PFSK-1 (cell line): ENCODE measurements at regions not wholly inside any gene's neighbourhood (a gene's known extent, or its start where the extent isn't known, plus 50 kb on each side); places are given as distances from the start of the nearest gene placed in this dataset.

Experiments
- FOXP2 ChIP-seq: optimal IDR thresholded peaks from 2 replicates; pipeline ENCODE3; 2011; ENCODE audit warnings: borderline replicate concordance, control low read depth, inconsistent platforms; ENCODE audit not compliant: insufficient read depth; ENCODE audit errors: extremely low read length, extremely low read depth
- POLR2AphosphoS5 ChIP-seq: IDR thresholded peaks from 2 replicates; pipeline ENCODE4 v1.6.1; 2012; ENCODE audit warnings: low read depth, mild to moderate bottlenecking, control low read depth, low read length, moderate library complexity
- REST ChIP-seq, 2 experiments: IDR thresholded peaks; 2 replicates each; pipeline versions ENCODE4 v1.6.1 to v1.8.0; 2011 to 2012; ENCODE audit warnings: low read depth in 2 of 2, low read length in 2 of 2, control low read depth in 1 of 2, inconsistent platforms in 1 of 2, mild to moderate bottlenecking in 1 of 2, moderate library complexity in 1 of 2; ENCODE audit not compliant: insufficient read depth in 1 of 2
- SIN3A ChIP-seq: IDR thresholded peaks from 2 replicates; pipeline ENCODE4 v1.6.1; 2012; ENCODE audit warnings: mild to moderate bottlenecking, low read length, moderate library complexity, borderline replicate concordance; ENCODE audit not compliant: insufficient read depth
- TAF1 ChIP-seq: IDR thresholded peaks from 2 replicates; pipeline ENCODE4 v1.6.1; 2012; ENCODE audit warnings: low read length, control low read depth, borderline replicate concordance; ENCODE audit not compliant: insufficient read depth

GRCh38 chr7:40978047-40978446 lies 724.8 kb downstream of the INHBA start:
- TF ChIP-seq POLR2AphosphoS5 (no peak), TAF1 (no peak), SIN3A (no peak), FOXP2 (no peak), REST (IDR thresholded peaks at IDR 0.05; ENCODE audit: insufficient read depth in 1 of 2, low read depth in 2 of 2, low read length in 2 of 2) (no peak)

- TF ChIP-seq SIN3A (no peak; the same call in 1 of the 2 replicates), TAF1 (no peak), FOXP2 (no peak), REST (IDR thresholded peaks at IDR 0.05; ENCODE audit: insufficient read depth in 1 of 2, low read depth in 2 of 2, low read length in 2 of 2) (no peak), POLR2AphosphoS5 (no peak)
These were observed 725.4 kb downstream of the INHBA start for GRCh38 chr7:40977533-40977932.

GRCh38 chr7:40972426-40972825 lies 730.5 kb downstream of the INHBA start:
- TF ChIP-seq FOXP2: no peak

- TF ChIP-seq FOXP2: no peak
- no peak for TF ChIP-seq SIN3A
- no peak for TF ChIP-seq TAF1
- no peak for TF ChIP-seq REST (IDR thresholded peaks at IDR 0.05; ENCODE audit: insufficient read depth in 1 of 2, low read depth in 2 of 2, low read length in 2 of 2)
- no peak for TF ChIP-seq POLR2AphosphoS5
These were observed 733.2 kb downstream of the INHBA start for GRCh38 chr7:40969641-40970040.

- TF ChIP-seq FOXP2 (no peak), SIN3A (no peak), REST (IDR thresholded peaks at IDR 0.05; ENCODE audit: insufficient read depth in 1 of 2, low read depth in 2 of 2, low read length in 2 of 2) (no peak), POLR2AphosphoS5 (no peak), TAF1 (no peak)
These were observed 736.2 kb downstream of the INHBA start for GRCh38 chr7:40966693-40967092.

GRCh38 chr7:40965774-40966173 lies 737.1 kb downstream of the INHBA start:
- TF ChIP-seq FOXP2 (no peak), SIN3A (no peak), REST (IDR thresholded peaks at IDR 0.05; ENCODE audit: insufficient read depth in 1 of 2, low read depth in 2 of 2, low read length in 2 of 2) (no peak), POLR2AphosphoS5 (no peak), TAF1 (no peak)
